ENCODE measurements at regions not wholly inside any gene's neighbourhood (a gene's known extent, or its start where the extent isn't known, plus 50 kb on each side); places are given as distances from the start of the nearest gene placed in this dataset.

DNA sequence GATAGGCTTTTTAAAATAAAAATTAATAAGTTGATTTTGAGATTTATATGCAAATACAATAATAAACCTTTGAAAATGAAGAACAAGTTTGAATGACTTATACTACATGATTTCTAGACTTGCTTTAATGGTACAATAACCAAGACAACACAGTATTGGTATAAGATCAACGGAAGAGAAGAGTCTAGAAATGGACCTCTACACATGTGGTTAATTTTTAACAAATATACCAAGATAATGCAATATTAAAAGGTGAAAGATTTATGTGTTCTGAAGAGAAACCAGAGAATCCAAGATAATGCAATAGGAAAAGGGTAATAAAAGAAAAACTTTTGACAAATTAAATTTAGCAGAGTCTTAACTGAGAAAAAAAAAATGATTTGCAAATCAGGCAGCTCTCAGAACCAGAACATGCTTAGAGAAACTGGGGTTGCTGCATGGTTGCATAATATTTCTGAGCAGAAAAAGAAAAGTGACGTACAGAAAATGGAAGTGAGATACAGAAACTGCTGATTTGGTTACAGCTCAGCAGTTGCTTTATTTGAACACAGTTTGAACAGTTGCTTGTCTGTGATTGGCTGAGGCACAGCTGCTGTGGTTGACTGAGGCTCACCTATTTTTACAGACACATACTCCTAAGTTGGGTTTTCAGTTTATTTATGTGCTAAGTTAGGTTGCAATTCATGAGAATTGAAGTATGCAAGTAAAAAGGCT, 365.9 kb downstream of the CRPPA start:
- DNase-seq (ENCODE audit: low read depth): no peak

DNA sequence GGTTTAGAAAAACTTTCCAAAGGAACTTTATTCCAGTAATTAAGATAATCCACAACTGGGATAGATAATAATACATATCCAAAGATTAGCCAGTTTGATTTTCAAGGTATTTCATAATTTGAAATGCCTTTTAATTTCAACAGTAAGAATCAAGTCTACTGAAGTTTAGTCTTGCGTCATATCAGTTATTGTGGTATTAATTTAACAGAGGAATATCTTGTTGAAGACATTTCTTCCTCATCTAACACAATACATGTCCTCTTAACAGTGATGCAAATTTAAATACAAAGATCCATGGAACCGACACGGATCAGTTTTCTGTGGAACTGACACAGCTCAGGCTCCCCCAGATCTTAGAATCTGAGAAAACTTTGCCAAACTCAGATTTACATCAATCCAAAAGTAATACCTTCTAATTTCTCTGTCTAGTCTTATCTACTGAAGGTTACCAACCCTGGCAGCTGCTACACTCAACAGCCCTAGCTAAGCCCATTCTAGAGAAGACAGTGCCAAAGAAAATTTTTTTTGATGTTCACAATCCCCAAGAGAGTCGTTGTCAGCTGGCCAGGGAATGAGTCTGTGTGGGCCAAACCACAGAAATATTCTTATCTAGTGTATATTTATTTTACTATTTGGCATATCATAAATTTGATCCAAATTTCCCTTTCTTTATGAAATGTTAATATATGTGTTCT, 365.2 kb upstream of the MEOX2 start:
- DNase-seq (ENCODE audit: low read depth): no peak

DNA sequence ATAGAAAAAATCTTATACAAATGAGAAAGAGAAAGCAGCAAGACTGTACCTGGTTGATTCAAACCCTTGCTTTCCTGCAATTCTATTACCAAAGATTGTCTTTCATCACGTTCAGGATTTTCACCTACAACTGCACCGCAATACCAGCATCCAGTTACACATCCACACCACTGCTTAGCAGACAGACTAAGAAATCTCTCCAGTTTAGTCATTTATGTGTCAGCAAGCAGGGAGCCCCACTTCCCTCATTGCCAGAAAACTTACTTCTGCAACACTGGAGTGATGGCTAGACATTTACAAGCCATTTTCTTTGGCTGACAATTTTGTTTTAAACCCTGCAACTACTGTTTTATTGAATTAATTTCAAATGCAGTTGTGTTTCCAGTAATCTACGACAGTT, 359.6 kb upstream of the MEOX2 start:
- DNase-seq (ENCODE audit: low read depth): no peak

DNA sequence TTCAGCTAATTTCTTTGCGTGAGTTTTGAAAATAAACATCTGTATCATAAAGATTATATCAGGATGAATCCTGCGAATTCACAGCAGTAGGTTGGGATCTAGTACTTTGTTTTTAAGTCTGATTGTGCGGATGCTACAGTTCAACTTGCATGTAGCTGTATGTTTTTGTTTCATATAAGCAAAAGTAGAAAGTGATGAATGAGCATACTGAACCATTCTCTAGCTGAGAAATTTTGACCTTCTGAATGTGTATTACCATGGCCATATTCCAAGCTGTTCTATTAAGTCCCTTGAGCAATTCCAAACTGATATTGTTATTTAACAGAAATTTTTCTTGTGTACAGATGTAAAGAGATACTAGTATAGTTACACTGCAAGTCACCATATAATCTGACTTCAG, 358.8 kb upstream of the MEOX2 start:
- DNase-seq (ENCODE audit: low read depth): no peak

DNA sequence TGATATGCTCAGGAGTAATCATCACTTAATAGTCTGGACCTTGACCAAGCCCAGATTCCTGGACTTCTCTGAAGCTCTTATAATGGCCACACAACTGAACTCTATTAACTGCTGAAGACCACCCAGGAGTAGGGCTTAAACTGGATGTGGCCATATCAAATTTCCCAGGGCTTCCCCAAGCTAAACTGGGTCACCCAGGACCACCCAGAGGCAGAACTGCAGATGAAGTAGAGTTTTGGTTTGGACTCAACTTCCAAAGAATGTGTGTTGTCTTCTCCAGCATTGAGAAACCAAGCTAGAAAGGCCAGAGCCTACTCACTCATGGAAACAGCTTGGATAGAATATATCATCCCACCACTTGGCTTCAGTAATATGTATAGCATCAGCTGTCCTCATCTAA, 358.2 kb upstream of the MEOX2 start:
- no peak for DNase-seq (ENCODE audit: low read depth)

DNA sequence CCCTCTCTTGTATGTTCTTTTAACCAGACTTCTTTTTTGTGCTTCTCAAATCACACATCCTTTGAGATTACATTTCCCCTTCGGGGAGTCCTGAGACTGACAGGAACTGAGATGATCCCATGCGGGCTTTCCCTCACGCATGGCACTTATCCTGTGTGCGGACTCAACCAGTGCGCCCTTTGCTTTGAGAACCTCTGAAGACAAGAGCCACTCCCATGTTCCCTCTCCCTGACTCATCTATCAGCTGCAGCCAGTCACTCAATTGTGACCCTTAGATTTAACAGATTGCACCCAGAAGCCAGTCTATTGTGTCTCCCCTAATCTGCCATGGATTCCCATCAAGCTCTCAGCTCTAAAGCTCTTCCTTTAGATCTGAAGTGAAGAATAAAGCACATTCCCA, 353.9 kb upstream of the MEOX2 start:
- no peak for DNase-seq (ENCODE audit: low read depth)

DNA sequence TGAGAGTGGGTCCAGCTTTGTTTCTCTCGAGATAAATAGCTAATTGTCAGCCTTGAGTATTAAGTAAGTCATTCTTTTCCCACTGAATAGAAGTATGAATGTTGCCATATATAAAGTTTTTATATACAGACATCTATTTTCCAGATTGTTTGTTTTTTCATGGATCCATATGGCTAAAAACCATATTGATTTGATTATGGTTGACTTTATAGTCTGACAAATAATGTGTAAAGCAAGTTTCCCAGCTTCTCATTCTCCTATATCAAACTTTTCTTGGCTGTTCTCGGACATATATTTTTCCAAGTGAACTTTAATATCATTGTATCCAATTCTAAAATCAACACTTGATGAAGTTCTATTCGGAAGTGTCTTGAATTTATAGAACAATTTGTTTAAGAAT, 352.4 kb upstream of the MEOX2 start:
- DNase-seq (ENCODE audit: low read depth): no peak

DNA sequence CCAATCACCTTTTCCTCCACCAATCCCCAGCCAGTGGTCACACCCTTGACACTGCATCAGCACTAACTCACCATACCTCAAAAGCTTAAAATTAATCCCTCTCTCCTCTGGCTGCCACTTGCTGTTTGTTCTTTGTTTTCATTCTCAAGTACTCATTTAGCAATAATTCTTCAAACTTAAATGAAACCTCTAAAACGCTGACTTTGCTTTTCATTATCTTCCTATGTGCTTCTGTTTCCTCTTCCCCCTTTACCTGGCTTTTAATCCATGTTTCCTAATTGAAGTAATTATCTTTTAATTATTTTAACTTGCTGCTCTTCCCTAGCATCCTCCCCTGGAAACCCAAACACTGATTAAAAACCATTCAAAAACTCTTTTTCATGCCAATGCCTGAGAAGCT, 348.9 kb upstream of the MEOX2 start:
- DNase-seq (ENCODE audit: low read depth): no peak

DNA sequence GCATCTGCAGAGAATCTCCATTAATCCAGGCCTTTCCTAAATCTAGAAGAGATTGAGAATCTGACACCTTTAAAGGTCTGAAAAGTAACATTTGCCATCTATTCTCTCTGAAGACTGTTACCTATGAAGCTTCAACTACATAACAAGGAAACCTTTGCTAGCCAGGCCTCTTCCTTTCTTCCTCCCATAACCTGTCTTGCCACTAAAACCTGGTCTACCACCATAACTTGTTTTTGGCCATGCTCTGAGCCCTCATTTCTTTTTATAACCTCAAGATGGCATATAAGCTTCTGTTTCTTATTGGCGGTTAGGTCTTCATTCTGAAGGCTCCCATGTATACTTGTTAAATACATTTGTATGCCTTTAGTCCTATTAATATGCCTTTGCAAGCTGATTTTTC, 348.4 kb upstream of the MEOX2 start:
- no peak for DNase-seq (ENCODE audit: low read depth)

DNA sequence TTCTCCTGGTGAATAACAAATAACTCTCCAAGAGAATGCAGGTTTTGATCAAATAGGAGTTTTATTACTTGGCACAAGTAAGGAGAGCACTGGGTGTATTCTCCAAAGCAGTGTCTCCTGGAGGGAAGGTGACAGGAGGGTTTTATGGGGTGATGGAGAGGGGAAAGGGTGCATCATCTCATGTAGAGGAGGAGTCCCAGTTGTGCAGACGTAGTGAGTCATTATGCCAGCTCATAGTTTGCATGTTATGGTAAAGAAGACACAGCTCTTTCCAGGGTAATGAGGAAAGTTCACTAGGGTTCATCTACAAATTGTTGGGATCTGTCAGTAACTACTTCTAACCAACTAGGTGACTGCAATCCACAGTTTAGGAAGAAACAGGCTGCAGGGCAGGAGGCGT, 347.9 kb upstream of the MEOX2 start:
- DNase-seq (ENCODE audit: low read depth): no peak

DNA sequence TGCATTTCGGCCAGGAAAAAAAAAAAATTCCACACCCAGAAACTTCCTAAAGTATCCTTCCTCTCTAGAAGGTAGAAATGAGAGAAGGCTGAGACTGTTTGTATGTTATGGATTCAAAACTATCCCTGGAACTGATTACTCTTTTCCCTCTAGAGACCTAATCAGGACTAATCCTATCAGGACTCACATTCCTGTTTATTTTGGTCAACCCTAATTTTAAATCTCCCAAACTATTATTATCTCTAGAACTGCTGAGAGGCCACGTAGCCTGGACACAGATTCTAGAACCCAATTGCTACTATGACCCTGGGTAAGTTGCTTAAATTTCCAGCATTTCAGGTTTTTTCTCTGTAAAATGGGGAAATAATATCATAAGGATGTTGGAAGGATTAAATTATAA, 346.8 kb upstream of the MEOX2 start:
- no peak for DNase-seq (ENCODE audit: low read depth)

DNA sequence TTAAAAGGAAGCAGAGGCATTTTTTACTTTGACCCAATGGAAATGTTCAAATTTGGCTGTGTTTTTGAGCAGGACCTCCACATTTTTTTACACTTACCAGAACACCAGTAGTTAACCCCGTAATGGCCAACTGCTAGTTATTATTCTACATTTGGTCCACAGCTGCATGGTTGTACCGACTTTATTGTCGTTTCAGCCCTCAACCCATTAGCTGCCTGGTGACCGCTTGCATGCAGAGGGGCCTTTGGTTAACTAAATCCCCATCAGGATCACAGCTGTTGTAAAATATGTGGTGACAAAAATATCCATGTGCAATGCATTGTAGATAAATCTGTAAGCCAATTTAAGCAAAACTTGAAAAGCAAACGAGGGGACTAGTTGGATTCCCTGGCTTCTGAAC, 342.2 kb upstream of the MEOX2 start:
- no peak for DNase-seq (ENCODE audit: low read depth)

DNA sequence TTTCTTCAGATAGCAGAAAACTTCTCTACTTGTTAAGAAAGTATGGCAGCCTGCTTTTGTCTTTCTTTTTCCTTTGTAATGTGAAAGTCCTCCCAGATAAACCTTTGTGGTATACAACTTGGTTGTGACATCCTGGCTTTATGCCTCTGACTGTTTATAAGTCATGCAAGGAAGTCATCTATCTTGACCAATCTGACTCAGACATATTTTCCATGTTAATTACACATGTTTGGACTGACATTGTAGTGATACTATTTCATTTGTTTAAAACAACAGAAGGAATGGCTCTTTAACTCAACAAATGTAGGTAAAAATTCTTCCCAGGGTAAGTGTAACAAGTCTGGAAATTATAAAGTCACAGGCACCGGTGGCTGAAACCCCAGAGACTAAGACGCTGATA, 341.6 kb upstream of the MEOX2 start:
- DNase-seq (ENCODE audit: low read depth): no peak

DNA sequence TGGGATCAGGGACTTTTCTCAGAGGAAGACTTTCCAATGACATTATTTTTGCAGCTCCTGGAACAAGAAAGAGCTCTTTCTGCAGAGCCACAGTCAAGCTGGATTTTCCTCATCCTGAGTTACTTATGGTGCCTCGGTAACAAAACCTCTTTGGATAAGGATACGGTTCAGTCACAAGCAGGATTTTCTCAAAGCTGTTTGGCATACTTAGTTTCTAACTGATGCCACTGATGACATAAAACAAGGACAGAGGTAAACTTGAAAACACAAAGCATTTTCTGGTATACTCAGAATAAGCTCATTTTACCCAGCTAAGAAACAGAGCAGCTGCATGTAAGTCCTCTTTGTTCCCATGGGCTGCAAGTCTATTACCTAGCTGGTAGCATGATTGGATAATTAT, 340.9 kb upstream of the MEOX2 start:
- no peak for DNase-seq (ENCODE audit: low read depth)

DNA sequence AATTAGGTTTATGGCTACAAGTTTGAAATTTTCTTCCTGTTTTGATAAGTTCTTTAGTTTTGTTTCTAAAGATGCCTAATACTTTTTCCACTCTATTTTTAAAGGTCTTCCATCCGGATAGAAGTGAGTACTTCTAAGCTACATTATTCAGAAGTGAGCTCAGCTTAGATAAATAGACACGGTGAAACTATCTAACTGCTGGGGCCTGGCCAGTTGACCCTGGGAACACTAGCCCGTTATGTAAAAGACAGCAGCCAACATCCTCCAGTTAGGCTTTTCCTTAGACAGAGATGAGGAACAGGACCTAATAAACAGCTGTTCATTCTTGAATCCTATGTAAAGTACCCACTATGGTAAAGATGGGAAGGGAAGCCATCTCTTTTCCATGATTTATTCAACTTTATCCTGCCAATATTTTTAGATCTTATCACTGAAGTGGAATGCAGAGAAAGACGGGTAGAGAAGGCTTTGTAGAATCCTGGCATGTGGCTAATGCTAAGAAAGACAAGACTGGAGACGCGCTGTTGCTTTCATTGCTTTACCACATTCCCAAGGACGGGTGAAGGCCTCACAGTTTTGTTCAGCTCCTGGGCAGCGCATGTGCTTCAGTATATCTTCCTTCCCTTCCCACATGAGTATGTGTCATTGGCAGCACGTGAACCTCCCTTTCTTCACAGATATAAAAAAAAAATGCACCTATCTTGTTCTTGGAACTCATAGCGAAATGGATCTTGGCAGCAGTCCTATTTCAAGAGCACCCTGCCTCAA, 340.0 kb upstream of the MEOX2 start:
- DNase-seq (ENCODE audit: low read depth): no peak

DNA sequence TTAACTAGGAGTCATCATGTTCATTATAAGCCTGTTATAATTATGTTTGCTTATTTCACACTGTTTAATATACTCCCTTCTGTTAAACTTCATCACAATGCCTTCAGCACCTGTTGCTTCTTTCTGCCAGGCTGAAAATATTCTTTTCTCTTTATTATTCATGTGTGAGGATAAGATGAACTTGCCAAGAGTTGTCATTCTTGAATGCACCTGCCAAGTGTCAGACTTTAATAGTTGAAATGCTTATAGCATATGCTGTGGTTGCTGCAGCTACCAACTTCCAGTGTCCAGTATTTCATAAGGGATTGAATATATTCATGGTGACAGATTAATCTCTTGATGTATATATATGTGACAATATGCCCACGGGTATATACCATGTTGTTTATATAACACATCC, 339.2 kb upstream of the MEOX2 start:
- no peak for DNase-seq (ENCODE audit: low read depth)

DNA sequence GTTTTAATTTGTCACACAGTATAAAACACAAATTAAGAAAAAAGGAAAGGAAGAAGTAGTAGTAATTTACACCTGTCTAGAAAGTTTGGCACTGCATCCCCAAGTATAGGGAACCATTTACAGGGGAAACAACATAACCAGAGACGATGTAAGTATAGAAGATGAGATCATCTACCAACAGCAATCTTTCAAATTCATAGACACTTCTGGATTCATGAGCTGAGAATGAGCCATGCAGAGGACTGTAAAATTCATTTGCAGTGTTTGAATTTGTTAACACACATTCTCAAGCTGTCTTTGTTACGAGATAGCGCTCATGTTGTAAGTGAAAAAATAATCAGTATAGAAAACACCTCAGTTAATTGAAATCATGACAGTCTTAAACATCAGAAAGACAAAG, 337.0 kb upstream of the MEOX2 start:
- no peak for DNase-seq (ENCODE audit: low read depth)

DNA sequence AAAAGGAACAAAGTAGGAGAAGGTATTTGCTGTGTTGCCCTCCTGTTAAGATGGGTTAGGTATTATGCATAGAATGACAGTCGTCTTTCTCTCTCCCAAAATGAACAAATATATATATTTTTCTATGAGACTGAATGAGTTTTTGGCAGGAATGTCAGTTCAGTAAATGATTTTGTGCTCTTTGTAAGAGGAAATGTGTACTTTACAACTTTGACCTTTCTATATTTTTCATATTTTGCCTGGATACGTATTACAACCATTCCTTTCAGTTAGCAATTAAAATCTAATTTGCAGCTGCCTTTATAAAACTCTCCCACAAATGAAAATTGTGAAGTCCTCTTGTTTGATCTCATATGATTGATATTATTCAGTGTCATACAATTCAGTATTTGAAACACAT, 336.6 kb upstream of the MEOX2 start:
- DNase-seq (ENCODE audit: low read depth): no peak

DNA sequence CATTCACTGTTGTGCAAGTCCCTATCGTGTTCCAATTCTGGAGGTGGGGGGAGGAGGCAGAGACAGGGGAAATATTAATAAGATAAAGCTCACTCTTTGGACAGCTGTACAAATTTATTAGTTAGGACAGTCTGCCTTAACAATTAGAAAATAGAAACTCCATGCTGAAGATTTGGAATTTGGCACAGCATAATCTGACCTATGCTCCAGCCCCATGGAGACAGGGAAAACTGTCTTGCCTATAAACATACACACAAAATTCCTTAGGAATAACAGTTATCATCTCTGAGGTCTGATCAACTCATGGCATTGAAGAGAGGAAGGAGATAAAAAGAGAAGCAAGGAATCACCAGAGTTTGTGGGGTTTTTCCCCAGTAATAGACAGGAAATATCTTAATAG, 335.4 kb upstream of the MEOX2 start:
- no peak for DNase-seq (ENCODE audit: low read depth)

DNA sequence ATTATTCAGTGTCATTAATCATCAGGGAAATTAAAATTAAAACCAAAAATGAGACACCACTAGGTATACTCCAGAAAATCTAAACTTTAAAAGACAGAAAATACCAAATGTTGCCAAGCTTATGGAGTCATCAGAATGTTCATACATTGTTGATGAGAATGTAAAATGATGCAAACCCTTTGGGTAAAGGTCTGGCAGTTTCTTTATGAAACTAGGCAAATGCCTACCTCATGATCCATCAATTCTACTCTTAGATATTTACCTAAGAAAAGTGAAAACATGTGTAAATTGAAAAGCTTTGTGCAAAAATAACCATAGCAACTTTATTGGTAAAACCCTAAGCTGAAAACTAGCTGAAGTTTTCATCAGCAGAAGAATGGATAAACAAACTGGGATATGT, 329.5 kb upstream of the MEOX2 start:
- no peak for DNase-seq (ENCODE audit: low read depth)

DNA sequence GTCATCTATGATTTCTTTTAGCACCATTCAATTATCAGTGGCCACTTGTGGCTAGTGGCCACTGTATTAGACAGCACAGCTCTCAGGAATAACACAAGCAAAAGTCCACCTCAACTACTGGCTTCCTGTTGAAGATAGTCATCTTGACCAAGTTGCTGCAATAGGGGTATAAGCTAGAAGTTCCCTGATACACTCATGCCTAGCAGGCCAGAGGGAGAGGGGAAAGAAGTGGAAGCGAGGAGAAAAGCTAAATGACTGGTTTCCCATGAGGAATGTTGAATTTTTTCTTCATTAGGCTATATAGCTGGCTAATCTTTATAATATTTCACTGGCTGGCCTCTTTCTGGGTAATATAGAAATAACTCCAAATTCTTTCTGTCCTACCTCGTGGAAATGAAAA, 327.5 kb upstream of the MEOX2 start:
- DNase-seq (ENCODE audit: low read depth): no peak

DNA sequence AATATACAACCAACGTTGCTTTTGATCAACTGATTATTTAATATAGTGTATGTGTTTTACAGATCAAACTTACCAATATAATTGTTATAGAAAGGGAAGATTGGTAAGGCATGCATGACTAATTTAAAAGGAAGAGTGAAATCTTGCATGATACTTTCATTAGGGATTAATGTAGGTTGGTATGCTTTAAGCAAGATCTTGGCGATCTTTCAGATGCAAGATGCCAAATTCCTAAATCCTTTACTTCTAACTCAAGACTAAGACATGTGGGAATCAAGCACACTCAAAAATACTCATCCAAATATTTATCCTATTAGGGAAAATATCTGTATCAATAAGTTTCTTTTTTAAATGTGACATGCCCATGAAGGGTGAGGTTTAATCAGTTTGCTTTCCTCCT, 321.4 kb upstream of the MEOX2 start:
- DNase-seq (ENCODE audit: low read depth): no peak

DNA sequence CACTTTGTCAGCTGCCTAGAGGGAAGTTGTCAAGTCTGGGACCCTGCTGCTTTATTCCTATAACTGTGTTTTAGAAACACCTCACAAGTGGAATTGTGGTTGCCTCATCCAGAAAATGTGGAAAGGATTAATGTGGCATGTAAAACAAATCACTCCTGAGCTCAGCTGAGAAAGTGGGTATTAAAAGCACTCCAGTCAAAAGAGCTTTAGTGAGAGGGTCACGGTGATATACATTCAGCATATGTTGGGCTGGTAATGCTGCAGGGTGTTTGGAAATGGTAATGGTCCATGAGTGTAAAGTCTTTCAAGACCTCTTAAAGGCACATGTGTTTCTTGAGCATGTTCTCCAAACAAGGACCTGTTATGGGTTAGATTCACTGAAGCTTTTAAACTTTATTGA, 318.2 kb upstream of the MEOX2 start:
- no peak for DNase-seq (ENCODE audit: low read depth)

DNA sequence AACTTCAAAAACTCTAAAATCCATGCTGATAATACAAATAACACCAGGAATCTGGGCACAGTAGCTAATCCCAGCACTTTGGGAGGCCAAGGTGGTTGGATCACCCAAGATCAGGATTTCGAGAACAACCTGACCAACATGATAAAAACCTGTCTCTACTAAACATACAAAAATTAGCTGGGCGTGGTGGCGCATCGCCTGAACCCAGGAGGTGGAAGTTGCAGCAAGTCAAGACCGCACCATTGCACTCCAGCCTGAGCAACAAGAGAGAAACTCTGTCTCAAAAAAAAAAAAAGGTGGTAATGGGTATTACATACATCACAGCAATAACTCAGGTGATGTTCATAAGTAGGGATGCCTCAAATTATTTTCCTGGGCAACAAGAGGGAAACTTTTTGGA, 315.0 kb upstream of the MEOX2 start:
- no peak for DNase-seq (ENCODE audit: low read depth)
